ENCODE measurements at regions not wholly inside any gene's neighbourhood (a gene's known extent, or its start where the extent isn't known, plus 50 kb on each side); places are given as distances from the start of the nearest gene placed in this dataset.

DNA sequence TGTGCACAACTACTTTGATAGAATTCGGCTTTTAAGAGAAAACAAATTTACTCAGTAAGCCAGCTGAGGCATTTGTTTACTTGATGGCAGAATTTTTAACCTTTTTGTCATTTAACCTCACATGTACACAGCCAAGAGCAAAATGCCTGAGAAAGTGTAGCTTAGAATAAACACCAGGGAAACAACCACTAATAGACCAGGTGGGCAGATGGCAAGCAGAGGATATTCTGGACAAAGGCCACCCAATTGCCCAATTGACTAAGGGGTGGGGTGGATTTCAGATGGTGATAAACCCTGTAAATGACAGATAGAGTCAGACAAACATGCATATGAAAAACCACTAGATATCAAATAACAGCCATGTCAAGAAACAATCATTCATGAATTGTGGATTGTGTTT lies 190.7 kb upstream of the FBXL4 start:
- Histone ChIP-seq H3K27me3 (ENCODE audit: control insufficient read depth in 3 of 3, insufficient read depth in 3 of 3, low read length in 2 of 3) (no peaks in the 10 kb centered on the region), H3K27ac (ENCODE audit: low read depth in 1 of 2, low read length in 1 of 2) (no peak overlapping the region), H3K4me1 (ENCODE audit: control insufficient read depth in 5 of 5, insufficient read depth in 5 of 5, low read length in 5 of 5) (no peaks in the 10 kb centered on the region), H3K9me3 (ENCODE audit: control insufficient read depth in 4 of 4, insufficient read depth in 3 of 4, low read length in 3 of 4) (no peaks in the 10 kb centered on the region), H3K4me3 (no peak overlapping the region), H3K36me3 (ENCODE audit: control insufficient read depth in 4 of 4, insufficient read depth in 4 of 4, low read length in 4 of 4) (no peaks in the 10 kb centered on the region), H3K9ac (ENCODE audit: insufficient read depth in 1 of 2, low read length in 2 of 2) (no peak overlapping the region)
- 71 to 78% methylated on average over 1 of the region's 1 CpG for whole genome bisulfite sequencing, 2 donors
- ATAC-seq (ENCODE audit: insufficient read depth, low FRiP score) (no peak), DNase-seq (no peak)
- TF ChIP-seq, protein P1, sequence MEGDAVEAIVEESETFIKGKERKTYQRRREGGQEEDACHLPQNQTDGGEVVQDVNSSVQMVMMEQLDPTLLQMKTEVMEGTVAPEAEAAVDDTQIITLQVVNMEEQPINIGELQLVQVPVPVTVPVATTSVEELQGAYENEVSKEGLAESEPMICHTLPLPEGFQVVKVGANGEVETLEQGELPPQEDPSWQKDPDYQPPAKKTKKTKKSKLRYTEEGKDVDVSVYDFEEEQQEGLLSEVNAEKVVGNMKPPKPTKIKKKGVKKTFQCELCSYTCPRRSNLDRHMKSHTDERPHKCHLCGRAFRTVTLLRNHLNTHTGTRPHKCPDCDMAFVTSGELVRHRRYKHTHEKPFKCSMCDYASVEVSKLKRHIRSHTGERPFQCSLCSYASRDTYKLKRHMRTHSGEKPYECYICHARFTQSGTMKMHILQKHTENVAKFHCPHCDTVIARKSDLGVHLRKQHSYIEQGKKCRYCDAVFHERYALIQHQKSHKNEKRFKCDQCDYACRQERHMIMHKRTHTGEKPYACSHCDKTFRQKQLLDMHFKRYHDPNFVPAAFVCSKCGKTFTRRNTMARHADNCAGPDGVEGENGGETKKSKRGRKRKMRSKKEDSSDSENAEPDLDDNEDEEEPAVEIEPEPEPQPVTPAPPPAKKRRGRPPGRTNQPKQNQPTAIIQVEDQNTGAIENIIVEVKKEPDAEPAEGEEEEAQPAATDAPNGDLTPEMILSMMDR (IDR thresholded peaks at IDR 0.05; ENCODE audit: control extremely low read depth, extremely low read depth): no peak

- DNase-seq: no peak
- 76 to 84% methylated on average over 3 of the region's 3 CpGs for WGBS, 2 donors
- Histone ChIP-seq H3K36me3 (ENCODE audit: control insufficient read depth in 4 of 4, insufficient read depth in 4 of 4, low read length in 4 of 4) (no peaks in the 10 kb centered on the region), H3K27me3 (ENCODE audit: control insufficient read depth in 3 of 3, insufficient read depth in 3 of 3, low read length in 2 of 3) (no peaks in the 10 kb centered on the region), H3K9ac (ENCODE audit: insufficient read depth in 1 of 2, low read length in 2 of 2) (no peak overlapping the region), H3K4me3 (no peak overlapping the region), H3K4me1 (ENCODE audit: control insufficient read depth in 5 of 5, insufficient read depth in 5 of 5, low read length in 5 of 5) (no peaks in the 10 kb centered on the region), H3K9me3 (ENCODE audit: control insufficient read depth in 4 of 4, insufficient read depth in 3 of 4, low read length in 3 of 4) (no peaks in the 10 kb centered on the region), H3K27ac (ENCODE audit: low read depth in 1 of 2, low read length in 1 of 2) (no peak overlapping the region)
- ATAC-seq (ENCODE audit: insufficient read depth, low FRiP score): no peak
- TF ChIP-seq, protein P1 (IDR thresholded peaks at IDR 0.05; ENCODE audit: control extremely low read depth, extremely low read depth): no peak
These were observed 189.6 kb upstream of the FBXL4 start for GRCh38 chr6:99137314-99137713.

GRCh38 chr6:99136488-99136887 lies 188.7 kb upstream of the FBXL4 start:
- H3K27me3 ChIP-seq (ENCODE audit: control insufficient read depth in 3 of 3, insufficient read depth in 3 of 3, low read length in 2 of 3): no peaks in the 10 kb centered on the region
- H3K4me3 ChIP-seq: no peak overlapping the region
- H3K9me3 ChIP-seq (ENCODE audit: control insufficient read depth in 4 of 4, insufficient read depth in 3 of 4, low read length in 3 of 4): no peaks in the 10 kb centered on the region
- no peak overlapping the region for H3K27ac ChIP-seq (ENCODE audit: low read depth in 1 of 2, low read length in 1 of 2)
- ATAC-seq (ENCODE audit: insufficient read depth, low FRiP score) (peak; percentile 34), DNase-seq (peak in 2 of 3 donors; percentile 21 to 56)
- WGBS, 2 donors: 28 to 40% methylated on average over 3 of the region's 3 CpGs
- H3K36me3 ChIP-seq (ENCODE audit: control insufficient read depth in 4 of 4, insufficient read depth in 4 of 4, low read length in 4 of 4): no peaks in the 10 kb centered on the region
- no peak overlapping the region for H3K9ac ChIP-seq (ENCODE audit: insufficient read depth in 1 of 2, low read length in 2 of 2)
- TF ChIP-seq, protein P1 (IDR thresholded peaks at IDR 0.05; ENCODE audit: control extremely low read depth, extremely low read depth): no peak
- no peaks in the 10 kb centered on the region for H3K4me1 ChIP-seq (ENCODE audit: control insufficient read depth in 5 of 5, insufficient read depth in 5 of 5, low read length in 5 of 5)

DNA sequence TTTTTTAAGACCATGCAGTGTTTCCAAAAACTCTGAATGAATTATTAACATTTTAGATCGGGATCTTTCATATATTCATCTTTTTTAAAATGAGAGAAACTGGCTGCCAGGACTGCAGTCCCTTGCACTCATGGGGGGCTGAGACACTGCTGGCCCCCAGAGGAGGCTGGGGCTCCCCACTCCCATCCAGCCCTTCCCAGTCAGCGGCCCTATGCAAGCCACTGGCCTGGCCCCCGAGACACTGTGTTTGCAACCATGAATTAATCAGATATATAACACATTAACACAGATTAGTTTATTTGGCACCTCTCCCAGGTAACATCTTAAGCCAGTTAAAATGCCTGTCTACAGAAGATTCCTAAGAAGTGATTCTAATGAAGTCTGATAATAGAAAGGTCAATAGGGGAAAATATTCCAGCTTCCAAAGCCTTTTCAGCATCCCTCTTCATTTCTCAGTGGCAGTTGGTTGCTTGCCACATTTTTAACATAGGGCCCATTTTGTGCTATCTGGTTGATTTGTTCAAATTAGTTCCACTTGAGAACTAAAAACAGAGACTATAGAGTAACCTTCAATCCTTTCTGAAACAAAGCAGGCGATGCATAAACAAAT lies 184.4 kb upstream of the FBXL4 start:
- ATAC-seq (ENCODE audit: insufficient read depth, low FRiP score) (no peak), DNase-seq (no peak)

More for the DNA sequence above, 184.4 kb upstream of the FBXL4 start:
- Histone ChIP-seq H3K4me3 (no peak overlapping the region), H3K27ac (ENCODE audit: low read depth in 1 of 2, low read length in 1 of 2) (no peak overlapping the region), H3K4me1 (ENCODE audit: control insufficient read depth in 5 of 5, insufficient read depth in 5 of 5, low read length in 5 of 5) (no peaks in the 10 kb centered on the region), H3K36me3 (ENCODE audit: control insufficient read depth in 4 of 4, insufficient read depth in 4 of 4, low read length in 4 of 4) (no peaks in the 10 kb centered on the region), H3K9me3 (ENCODE audit: control insufficient read depth in 4 of 4, insufficient read depth in 3 of 4, low read length in 3 of 4) (no peaks in the 10 kb centered on the region), H3K27me3 (ENCODE audit: control insufficient read depth in 3 of 3, insufficient read depth in 3 of 3, low read length in 2 of 3) (no peaks in the 10 kb centered on the region), H3K9ac (ENCODE audit: insufficient read depth in 1 of 2, low read length in 2 of 2) (no peak overlapping the region)
- WGBS, 2 donors: 88 to 89% methylated on average over 4 of the region's 4 CpGs
- TF ChIP-seq, protein P1 (IDR thresholded peaks at IDR 0.05; ENCODE audit: control extremely low read depth, extremely low read depth): no peak
